Stomach (tissue), 4 donors: ENCODE measurements at regions not wholly inside any gene's neighbourhood (a gene's known extent, or its start where the extent isn't known, plus 50 kb on each side); places are given as distances from the start of the nearest gene placed in this dataset.

Source experiments
- CTCF ChIP-seq, 7 experiments: fragments of 450-650 bp in 4 of 7; fragments of 200-600 bp in 3 of 7; sonication (generic) in 3 of 7; IDR thresholded peaks; one replicate each; pipeline ENCODE4 v1.5.1; 2016 to 2019; ENCODE audit warnings: antibody characterized with exemption in 7 of 7, control low read depth in 2 of 7, mild to moderate bottlenecking in 1 of 7
- POLR2A ChIP-seq, 4 donors: fragments of 450-650 bp; IDR thresholded peaks; one replicate each; pipeline ENCODE4 v1.6.1; 2016; ENCODE audit warnings: antibody characterized with exemption in 4 of 4, control low read depth in 2 of 4, mild to moderate bottlenecking in 1 of 4, moderate library complexity in 1 of 4

GRCh38 chr14:66196670-66197069 lies 289.5 kb upstream of the CCDC196 start:
- no peak for TF ChIP-seq CTCF (IDR thresholded peaks at IDR 0.05)
- no peak for TF ChIP-seq POLR2A (IDR thresholded peaks at IDR 0.05)
